ENCODE measurements at regions not wholly inside any gene's neighbourhood (a gene's known extent, or its start where the extent isn't known, plus 50 kb on each side); places are given as distances from the start of the nearest gene placed in this dataset.

GRCh38 chr4:24417206-24417605 is 167.1 kb downstream of the DHX15 start:
- no peak for DNase-seq

DNA sequence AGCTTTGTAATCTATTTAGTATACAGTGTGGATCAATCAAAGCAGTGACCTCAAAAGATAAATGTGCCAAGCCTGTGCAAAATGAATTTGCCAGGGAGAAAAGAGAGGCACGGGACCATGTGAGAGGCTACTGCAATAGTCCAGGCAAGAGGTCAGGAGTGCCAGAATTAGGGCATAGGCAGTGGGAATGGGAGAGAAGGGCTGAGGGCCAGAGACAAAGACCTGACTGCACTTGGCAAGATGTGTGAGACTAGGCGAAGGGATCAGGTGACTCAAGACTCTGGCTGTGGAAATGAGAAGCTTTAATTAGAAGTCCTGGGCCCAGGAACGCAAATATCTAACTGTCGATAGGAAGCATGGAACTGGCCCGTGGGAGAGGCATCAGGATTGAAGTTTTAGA is 168.1 kb downstream of the DHX15 start:
- no peak for DNase-seq

- DNase-seq, result no peak
Observed at GRCh38 chr4:24413311-24413784, 171.0 kb downstream of the DHX15 start.

GRCh38 chr4:24411806-24412205 is 172.5 kb downstream of the DHX15 start:
- DNase-seq, result no peak

GRCh38 chr4:24411299-24411698 is 173.1 kb downstream of the DHX15 start:
- DNase-seq, result no peak

GRCh38 chr4:24408640-24409039 is 175.7 kb downstream of the DHX15 start:
- no peak for DNase-seq

DNA sequence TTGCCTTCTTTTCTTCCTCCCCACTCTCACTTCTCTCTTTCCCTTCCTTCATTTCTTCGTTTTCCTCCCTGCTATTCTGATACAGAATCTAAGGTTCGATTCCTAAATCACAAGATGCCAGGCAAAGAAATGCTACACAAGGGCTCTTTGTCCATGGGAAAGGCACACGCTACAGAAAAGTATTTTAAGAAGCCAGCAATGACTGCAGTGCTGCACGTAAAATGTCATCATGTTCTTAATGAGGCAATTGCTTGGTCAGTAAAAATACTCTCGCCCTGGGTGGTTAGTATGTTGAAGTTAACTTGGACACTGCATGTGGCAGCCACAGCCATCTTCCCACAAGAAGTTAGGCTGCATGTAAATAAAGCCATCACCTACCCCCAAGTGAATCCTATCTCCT is 178.4 kb downstream of the DHX15 start:
- no peak for DNase-seq

DNA sequence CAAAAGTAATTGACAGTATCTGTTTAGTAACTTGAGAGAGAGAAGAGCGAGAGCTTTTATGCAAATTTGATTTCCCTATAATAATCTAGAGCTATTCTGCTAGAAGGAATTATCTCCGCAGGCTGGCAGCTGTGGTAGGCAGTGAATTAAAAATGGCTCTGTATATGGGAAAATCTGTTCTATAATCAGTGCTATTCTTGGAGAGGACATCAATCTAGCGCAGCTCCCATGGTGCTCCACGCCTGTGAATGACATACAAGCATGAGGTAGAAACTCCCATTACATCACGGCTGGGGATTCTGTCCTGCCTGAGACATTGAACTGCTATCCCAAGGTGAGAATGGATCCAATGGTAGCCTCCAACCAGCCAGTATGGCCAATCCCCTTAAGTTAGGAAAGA is 179.0 kb downstream of the DHX15 start:
- DNase-seq, result no peak

DNA sequence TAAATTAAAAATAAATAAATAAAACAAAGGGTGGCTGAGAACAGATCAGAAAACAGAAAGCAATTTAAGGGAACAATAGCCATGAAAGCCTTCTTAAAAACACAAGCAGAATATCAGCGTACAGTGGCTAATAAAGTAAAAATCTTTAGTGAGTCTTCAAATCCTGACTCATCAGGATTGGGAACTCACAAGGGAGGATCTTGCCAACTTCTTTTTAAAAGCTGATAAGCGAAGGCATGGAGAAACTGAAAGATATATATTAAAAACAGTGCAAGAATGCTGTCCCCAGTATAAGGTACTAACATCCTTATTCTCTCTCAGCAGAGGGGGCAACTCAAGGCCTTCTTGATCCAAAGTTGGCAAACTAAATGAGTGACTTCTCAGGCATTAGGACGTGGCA is 180.1 kb downstream of the DHX15 start:
- DNase-seq, result no peak

- no peak for DNase-seq
Observed at GRCh38 chr4:24403265-24403664, 181.1 kb downstream of the DHX15 start.

GRCh38 chr4:24400537-24400936 is 183.8 kb downstream of the DHX15 start:
- DNase-seq, result no peak

GRCh38 chr4:24396988-24397387 is 187.4 kb downstream of the DHX15 start:
- no peak for DNase-seq

DNA sequence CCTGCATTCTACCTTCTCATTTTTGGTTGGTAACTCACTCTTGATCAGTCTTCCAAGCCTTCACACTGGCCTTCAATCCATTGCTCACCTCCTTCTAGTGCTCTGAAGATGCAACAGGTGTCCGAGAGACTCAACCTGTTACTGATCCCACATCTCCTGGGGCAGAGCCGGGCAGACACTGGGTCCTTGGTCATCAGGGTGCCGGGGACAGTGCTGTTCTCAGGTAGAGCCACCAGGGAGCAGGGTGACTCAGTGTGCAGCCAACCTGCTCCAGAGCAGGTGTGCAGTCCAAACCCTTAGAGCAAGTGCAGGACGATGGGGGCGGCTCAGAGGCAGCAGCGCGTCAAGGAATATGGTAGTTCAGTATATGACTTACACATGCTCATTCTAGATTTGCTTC is 188.4 kb downstream of the DHX15 start:
- no peak for DNase-seq

DNA sequence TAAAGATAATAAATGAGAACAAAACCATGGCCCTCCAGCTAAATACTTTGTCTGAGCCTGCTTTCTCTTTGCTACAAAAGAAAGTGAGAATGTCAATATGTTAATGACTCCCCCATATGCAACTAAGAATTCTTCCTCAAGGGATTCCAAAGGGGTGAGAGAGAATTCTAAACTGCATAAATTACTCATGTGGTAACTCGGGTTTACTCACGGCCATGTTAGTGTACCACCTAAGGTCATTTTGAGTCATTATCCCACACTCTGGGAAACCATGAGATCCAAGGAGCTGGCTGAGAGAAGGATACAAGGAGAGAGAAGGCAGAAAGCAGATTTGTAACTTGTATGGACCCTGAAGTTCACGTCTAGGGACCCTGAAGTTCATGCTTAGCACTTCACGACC is 190.3 kb downstream of the DHX15 start:
- no peak for DNase-seq

- no peak for DNase-seq
Observed at GRCh38 chr4:24392613-24393012, 191.7 kb downstream of the DHX15 start.

- DNase-seq, result no peak
Observed at GRCh38 chr4:24382381-24382780, 202.0 kb downstream of the DHX15 start.

- DNase-seq, result no peak
Observed at GRCh38 chr4:24380957-24381665, 203.2 kb downstream of the DHX15 start.

GRCh38 chr4:24373704-24374103 is 210.7 kb downstream of the DHX15 start:
- DNase-seq, result no peak

DNA sequence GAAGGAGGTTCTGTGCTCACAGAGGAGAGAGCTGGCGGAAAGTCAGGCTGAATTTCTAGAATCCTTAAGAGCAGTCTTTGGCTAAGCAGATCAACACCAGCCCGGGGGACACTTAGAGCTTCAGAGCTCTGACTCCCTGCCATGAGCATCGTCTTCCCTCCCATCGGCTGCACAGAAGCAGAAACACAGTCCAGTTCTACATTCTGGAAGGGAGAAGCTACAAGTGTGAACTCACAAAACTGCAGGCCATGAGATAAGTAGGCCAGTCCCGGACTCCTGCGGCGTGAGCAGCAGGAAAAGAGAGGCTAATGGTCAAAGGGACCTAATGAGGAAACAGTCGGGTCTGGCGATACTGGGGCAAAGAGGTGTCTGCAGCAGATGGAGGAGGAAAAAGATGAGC is 211.5 kb downstream of the DHX15 start:
- no peak for DNase-seq

DNA sequence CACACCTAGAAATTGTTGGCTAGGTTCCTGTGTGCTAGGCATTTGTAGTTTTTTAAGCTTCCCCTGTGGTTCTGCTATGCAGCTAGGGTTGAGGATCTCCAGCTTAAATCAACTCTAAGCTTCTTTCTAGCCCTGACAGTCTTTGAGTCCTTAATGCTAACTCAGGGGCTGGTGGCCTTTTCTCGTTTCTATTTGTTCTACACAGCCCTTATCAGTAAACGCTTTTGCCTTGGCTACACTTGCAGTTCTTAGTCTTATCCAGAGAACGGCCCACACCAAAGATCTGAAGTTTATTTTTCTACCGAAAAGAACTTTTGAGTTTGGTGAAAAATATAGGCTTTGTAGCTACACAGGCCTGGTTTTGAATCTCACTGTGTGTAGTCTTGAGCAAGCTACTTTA is 212.0 kb downstream of the DHX15 start:
- no peak for DNase-seq

- no peak for DNase-seq
Observed at GRCh38 chr4:24370421-24370820, 213.9 kb downstream of the DHX15 start.

- no peak for DNase-seq
Observed at GRCh38 chr4:24369507-24370029, 214.8 kb downstream of the DHX15 start.

DNA sequence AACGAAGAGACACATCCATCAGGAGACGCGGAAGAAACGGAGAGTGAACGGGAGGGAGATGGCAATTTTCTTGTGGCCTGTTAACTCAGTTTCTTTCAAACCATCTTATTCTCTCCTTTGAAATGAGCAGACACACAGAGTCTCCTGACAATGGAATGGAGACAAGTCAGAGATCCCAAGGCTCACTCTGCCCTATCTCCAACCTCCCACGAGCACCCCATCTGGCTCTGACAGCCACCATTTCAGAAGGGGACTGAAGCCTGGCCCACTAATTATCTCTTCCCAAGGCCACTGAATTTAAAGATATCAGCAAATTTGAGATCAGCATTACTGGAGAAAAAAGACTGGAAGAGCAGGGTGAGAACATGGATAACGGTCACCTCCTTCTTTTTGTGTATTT is 215.6 kb downstream of the DHX15 start:
- DNase-seq, result no peak

- no peak for DNase-seq
Observed at GRCh38 chr4:24364852-24365251, 219.5 kb downstream of the DHX15 start.

GRCh38 chr4:24364249-24364648 is 220.1 kb downstream of the DHX15 start:
- no peak for DNase-seq

Measured in NK-92 treated with Interleukin-12 subunit alpha and Interleukin-12 subunit beta, amount 100 ng/mL, for 24 hours (cell line).